ENCODE measurements at regions not wholly inside any gene's neighbourhood (a gene's known extent, or its start where the extent isn't known, plus 50 kb on each side); places are given as distances from the start of the nearest gene placed in this dataset.
"Not testable (repeated sequence)": the region's sequence is repeated elsewhere in the genome, so short reads cannot be mapped to it uniquely, and the experiment has no call there.

GRCh38 chr3:145357453-145357852 is 803.5 kb downstream of the PLOD2 start:
- no peak for DNase-seq

- no peak for DNase-seq
Measured at GRCh38 chr3:145359040-145359439, 801.9 kb downstream of the PLOD2 start.

- DNase-seq, result no peak
Measured at GRCh38 chr3:145368748-145369147, 792.2 kb downstream of the PLOD2 start.

GRCh38 chr3:145370870-145371269 is 790.1 kb downstream of the PLOD2 start:
- no peak for DNase-seq

- no peak for DNase-seq
Measured at GRCh38 chr3:145377301-145377700, 783.7 kb downstream of the PLOD2 start.

GRCh38 chr3:145383416-145383815 is 777.6 kb downstream of the PLOD2 start:
- no peak for DNase-seq

GRCh38 chr3:145384307-145384706 is 776.7 kb downstream of the PLOD2 start:
- no peak for DNase-seq

- DNase-seq, result no peak
Measured at GRCh38 chr3:145387211-145387610, 773.8 kb downstream of the PLOD2 start.

GRCh38 chr3:145395421-145395820 is 765.6 kb downstream of the PLOD2 start:
- no peak for DNase-seq

GRCh38 chr3:145411605-145412004 is 749.4 kb downstream of the PLOD2 start:
- DNase-seq, result no peak

- no peak for DNase-seq
Measured at GRCh38 chr3:145417678-145418077, 743.3 kb downstream of the PLOD2 start.

- DNase-seq, result no peak
Measured at GRCh38 chr3:145422556-145422955, 738.4 kb downstream of the PLOD2 start.

GRCh38 chr3:145427355-145427754 is 733.6 kb downstream of the PLOD2 start:
- no peak for DNase-seq

- no peak for DNase-seq
Measured at GRCh38 chr3:145429546-145429945, 731.4 kb downstream of the PLOD2 start.

- no peak for DNase-seq
Measured at GRCh38 chr3:145448436-145448835, 712.5 kb downstream of the PLOD2 start.

- no peak for DNase-seq
Measured at GRCh38 chr3:145450018-145450682, 710.8 kb downstream of the PLOD2 start.

GRCh38 chr3:145457825-145458552 is 703.0 kb downstream of the PLOD2 start:
- no peak for DNase-seq

- not testable (repeated sequence) for DNase-seq
Measured at GRCh38 chr3:145459681-145460080, 701.3 kb downstream of the PLOD2 start.

GRCh38 chr3:145471976-145472375 is 689.0 kb downstream of the PLOD2 start:
- DNase-seq, result no peak

GRCh38 chr3:145482735-145483134 is 678.2 kb downstream of the PLOD2 start:
- DNase-seq, result not testable (repeated sequence)

- no peak for DNase-seq
Measured at GRCh38 chr3:145483992-145484391, 677.0 kb downstream of the PLOD2 start.

- DNase-seq, result no peak
Measured at GRCh38 chr3:145489011-145489410, 672.0 kb downstream of the PLOD2 start.

GRCh38 chr3:145490088-145491048 is 670.6 kb downstream of the PLOD2 start:
- no peak for DNase-seq

All from fibroblast of skin of right quadriceps (primary cell).